HG03196 (cell line): ENCODE measurements at regions not wholly inside any gene's neighbourhood (a gene's known extent, or its start where the extent isn't known, plus 50 kb on each side); places are given as distances from the start of the nearest gene placed in this dataset.
"Not testable (repeated sequence)": the region's sequence is repeated elsewhere in the genome, so short reads cannot be mapped to it uniquely, and the experiment has no call there.

ENCODE experiments used
- ATAC-seq: cut with Tn5 transposase; IDR thresholded peaks from one replicate; pipeline ENCODE4 v1.9.1; 2021; ENCODE audit not compliant: unreplicated experiment

- no peak for ATAC-seq
Observed at GRCh38 chr5:136560126-136560525, 194.8 kb upstream of the TRPC7 start.

DNA sequence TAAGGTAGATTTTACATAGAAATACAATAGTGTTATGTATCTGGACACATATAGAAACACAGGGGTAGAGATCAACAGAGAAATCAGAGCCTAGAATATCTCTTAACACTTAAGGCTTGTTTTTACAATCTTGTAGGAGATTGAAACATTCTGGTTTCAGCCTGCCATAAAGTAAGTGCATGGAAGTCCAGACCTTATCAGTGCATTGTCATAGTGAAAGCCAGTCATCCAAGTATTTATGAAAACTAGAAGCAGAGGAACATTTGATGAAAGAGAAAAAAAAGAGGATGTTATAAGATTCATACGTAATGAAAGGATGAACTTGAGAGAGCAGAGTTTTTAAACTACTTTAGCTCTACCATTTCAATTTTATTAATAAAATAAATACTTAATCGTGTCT, 194.3 kb upstream of the TRPC7 start:
- no peak for ATAC-seq

- ATAC-seq: not testable (repeated sequence)
Observed at GRCh38 chr5:136547096-136547495, 181.8 kb upstream of the TRPC7 start.

DNA sequence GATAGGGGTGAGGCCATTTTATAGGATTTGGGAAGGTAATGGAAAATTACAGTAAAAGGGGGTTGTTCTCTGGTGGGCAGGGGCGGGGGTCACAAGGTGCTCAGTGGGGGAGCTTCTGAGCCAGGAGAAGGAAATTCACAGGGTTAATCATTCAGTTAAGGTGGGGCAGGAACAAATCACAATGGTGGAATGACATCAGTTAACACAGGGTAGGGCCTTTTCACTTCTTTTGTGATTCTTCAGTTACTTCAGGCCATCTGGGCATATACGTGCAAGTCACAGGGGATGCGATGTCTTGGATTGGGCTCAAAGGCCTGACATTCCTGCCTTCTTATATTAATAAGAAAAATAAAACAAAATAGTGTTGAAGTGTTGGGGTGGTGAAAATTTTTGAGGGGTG, 181.1 kb upstream of the TRPC7 start:
- ATAC-seq: not testable (repeated sequence)

- not testable (repeated sequence) for ATAC-seq
Observed at GRCh38 chr5:136545031-136545430, 179.7 kb upstream of the TRPC7 start.

GRCh38 chr5:136538534-136538933, 173.2 kb upstream of the TRPC7 start:
- ATAC-seq: no peak

- ATAC-seq: no peak
Observed at GRCh38 chr5:136529081-136529480, 163.7 kb upstream of the TRPC7 start.

GRCh38 chr5:136528481-136529030, 163.2 kb upstream of the TRPC7 start:
- ATAC-seq: no peak

GRCh38 chr5:136527311-136527710, 162.0 kb upstream of the TRPC7 start:
- ATAC-seq: no peak

DNA sequence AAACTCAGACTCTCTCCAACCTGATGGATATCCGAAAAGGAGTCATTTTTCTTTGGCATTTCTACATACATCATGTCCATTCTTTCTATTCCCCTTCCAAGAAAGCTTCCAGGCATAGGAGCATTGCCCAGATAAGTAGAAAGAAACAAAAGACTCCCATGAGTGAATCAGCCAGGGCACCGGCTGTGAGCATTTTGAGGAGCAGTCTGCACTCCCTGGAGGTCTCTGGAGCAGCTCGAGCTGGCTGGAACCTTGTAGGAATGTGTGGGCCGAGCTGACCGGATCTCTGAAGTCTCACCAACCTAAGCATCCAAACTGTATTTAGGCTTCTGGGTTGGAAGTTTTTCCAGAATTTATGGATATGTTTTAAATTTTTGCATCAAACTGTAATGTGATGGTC, 161.4 kb upstream of the TRPC7 start:
- no peak for ATAC-seq

GRCh38 chr5:136526021-136526420, 160.7 kb upstream of the TRPC7 start:
- no peak for ATAC-seq

- no peak for ATAC-seq
Observed at GRCh38 chr5:136525597-136525996, 160.3 kb upstream of the TRPC7 start.

- no peak for ATAC-seq
Observed at GRCh38 chr5:136522217-136522956, 157.0 kb upstream of the TRPC7 start.

GRCh38 chr5:136521696-136522095, 156.4 kb upstream of the TRPC7 start:
- no peak for ATAC-seq

- ATAC-seq: no peak
Observed at GRCh38 chr5:136518814-136519213, 153.5 kb upstream of the TRPC7 start.

DNA sequence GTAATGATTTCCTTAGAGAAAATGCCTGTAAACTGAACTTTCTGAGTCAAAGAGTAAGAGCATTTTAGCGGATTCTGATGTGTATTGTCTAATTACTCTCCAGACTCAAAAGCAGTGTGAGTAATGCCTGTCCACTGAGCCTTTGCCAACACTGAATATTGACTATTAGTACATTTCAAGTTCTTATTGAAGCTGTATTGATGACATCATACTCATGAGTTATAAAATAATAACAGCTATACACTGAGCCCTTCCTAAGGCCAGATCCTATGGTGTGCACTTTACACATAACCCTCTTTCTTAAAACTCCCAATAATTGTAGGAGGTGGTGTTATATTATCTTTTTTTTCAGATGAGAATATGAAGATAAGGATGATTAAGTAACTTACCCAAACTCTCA, 152.8 kb upstream of the TRPC7 start:
- no peak for ATAC-seq

DNA sequence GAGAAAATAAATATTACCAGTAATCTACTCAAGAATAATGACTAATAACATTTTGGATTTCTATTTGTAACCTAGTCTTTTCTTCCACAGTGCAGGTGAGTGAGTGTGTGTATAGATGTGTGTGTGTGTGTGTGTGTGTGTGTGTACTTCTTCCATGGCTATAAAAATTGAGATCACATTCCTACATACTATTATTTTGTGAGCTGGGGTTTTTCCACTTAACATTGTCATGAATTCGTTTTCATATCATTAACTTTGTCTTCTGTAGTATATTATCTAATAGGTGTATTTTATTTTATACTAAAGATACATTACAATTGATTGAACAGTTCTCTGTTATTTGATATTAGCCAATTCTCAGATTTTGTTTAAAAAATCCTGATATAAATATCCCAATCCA, 152.4 kb upstream of the TRPC7 start:
- no peak for ATAC-seq

GRCh38 chr5:136516637-136517036, 151.3 kb upstream of the TRPC7 start:
- no peak for ATAC-seq

- ATAC-seq: no peak
Observed at GRCh38 chr5:136513430-136513829, 148.1 kb upstream of the TRPC7 start.

DNA sequence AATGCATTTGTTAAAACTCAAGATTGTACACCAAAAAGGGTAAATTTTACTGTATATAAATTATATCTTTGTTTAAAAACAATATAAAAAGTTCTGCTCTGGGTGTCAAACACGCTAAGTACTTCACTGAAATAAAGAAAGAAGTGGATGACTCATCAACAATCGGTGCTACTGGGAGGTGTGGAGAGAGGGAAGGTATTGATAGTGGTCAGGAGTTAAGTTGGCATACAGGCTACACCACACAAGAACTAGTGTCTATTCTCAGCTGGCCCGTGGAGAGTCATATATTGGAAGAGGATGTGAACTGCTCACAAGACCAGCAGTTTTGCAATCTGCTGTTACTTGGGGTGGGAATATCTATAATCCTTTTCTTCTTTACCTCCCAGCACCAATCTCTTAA, 145.7 kb upstream of the TRPC7 start:
- no peak for ATAC-seq

GRCh38 chr5:136510481-136510880, 145.1 kb upstream of the TRPC7 start:
- ATAC-seq: no peak

DNA sequence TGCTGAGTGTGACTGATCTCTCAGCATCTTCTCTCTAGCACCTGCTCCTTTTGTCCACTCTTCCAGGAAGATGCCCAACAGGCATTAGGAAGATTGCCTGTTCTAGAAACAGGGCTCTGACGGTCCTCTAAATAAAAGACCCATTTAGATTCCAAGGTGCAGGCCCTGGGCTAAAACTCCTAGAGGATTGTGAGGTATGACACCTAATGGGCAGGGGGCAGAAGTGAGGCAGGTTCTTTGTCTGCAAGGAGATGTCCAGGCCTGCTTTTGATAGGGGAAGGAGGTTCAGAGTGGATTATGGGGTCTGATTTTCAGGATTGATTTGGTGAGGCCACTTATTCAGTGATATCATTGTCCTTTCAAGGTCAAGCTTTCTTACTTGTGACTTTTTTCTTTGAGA, 140.8 kb upstream of the TRPC7 start:
- ATAC-seq: no peak

DNA sequence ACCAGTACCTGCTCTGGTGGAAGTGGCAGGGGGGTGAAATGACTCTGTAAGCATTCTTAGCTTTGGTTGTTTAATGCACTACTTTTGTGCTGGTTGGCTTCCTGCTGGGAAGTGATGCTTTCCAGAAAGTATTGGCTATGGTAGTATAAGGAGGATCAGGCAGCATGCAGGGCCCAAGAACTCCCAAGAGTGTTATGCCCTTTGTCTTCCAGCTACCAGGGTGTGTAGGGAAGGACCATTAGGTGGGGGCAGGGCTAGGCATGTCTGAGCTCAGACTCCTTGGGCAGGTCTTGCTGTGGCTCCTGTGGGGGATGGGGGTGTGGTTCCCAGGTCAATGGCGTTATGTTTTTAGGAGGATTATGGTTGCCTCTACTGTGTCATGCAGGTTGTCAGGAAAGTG, 135.8 kb upstream of the TRPC7 start:
- no peak for ATAC-seq
